Smooth muscle cell (in vitro differentiated cells): ENCODE measurements at regions not wholly inside any gene's neighbourhood (a gene's known extent, or its start where the extent isn't known, plus 50 kb on each side); places are given as distances from the start of the nearest gene placed in this dataset.
A peak's percentile ranks its signal among the peaks of the same experiment; 100 is the strongest.

ENCODE experiments used
- DNase-seq: peaks from one replicate; lab custom pipeline; 2025; ENCODE audit not compliant: unreplicated experiment; lab: John Stamatoyannopoulos, UW
- H2AFZ ChIP-seq: fragments of 200-600 bp; sonication (generic); 2 replicates; pipeline ENCODE4 v1.6.0; 2016; ENCODE audit warnings: antibody characterized with exemption, low read depth, mild to moderate bottlenecking
- H3F3A ChIP-seq: fragments of 200-600 bp; sonication (generic); 2 replicates; pipeline ENCODE4 v1.6.0; 2017; ENCODE audit warnings: antibody characterized with exemption, low read depth
- H3K27ac ChIP-seq: fragments of 200-600 bp; sonication (generic); 2 replicates; pipeline ENCODE4 v1.5.1; 2016; ENCODE audit warnings: low read depth, mild to moderate bottlenecking
- H3K27me3 ChIP-seq: fragments of 200-600 bp; sonication (generic); 2 replicates; pipeline ENCODE4 v1.6.1; 2016; ENCODE audit warnings: low read depth, mild to moderate bottlenecking
- H3K36me3 ChIP-seq: fragments of 200-600 bp; sonication (generic); 2 replicates; pipeline ENCODE4 v1.5.1; 2016; ENCODE audit warnings: low read depth
- H3K4me1 ChIP-seq: fragments of 200-600 bp; sonication (generic); 2 replicates; pipeline ENCODE4 v1.5.1; 2016; ENCODE audit warnings: low read depth
- H3K4me2 ChIP-seq: fragments of 200-600 bp; sonication (generic); 2 replicates; pipeline ENCODE4 v1.6.0; 2016; ENCODE audit warnings: mild to moderate bottlenecking
- H3K4me3 ChIP-seq: fragments of 200-600 bp; sonication (generic); 2 replicates; pipeline ENCODE4 v1.5.1; 2016; ENCODE audit warnings: mild to moderate bottlenecking
- H3K79me2 ChIP-seq: fragments of 200-600 bp; sonication (generic); 2 replicates; pipeline ENCODE4 v1.6.0; 2016; ENCODE audit warnings: low read depth, mild to moderate bottlenecking
- H3K9ac ChIP-seq: fragments of 200-600 bp; sonication (generic); 2 replicates; pipeline ENCODE4 v1.6.0; 2016; ENCODE audit warnings: low read depth
- H3K9me3 ChIP-seq: fragments of 200-600 bp; sonication (generic); replicated peaks from 2 replicates; pipeline ENCODE4 v1.5.1; 2016; ENCODE audit warnings: low read depth
- H4K20me1 ChIP-seq: fragments of 200-600 bp; sonication (generic); 2 replicates; pipeline ENCODE4 v1.6.0; 2016; ENCODE audit warnings: low read depth
- WGBS: methylation state at CpG from one replicate; pipeline ENCODE4 v1.1.7; 2016; ENCODE audit warnings: low lambda C conversion rate; 5-methylcytosine and 5-hydroxymethylcytosine counted together
- TF ChIP-seq, protein P1 (sequence below): fragments of 200-600 bp; sonication (generic); IDR thresholded peaks from 2 replicates; pipeline ENCODE4 v1.5.1; 2017; ENCODE audit warnings: borderline replicate concordance, mild to moderate bottlenecking, antibody characterized with exemption; ENCODE audit not compliant: insufficient read depth, poor library complexity, severe bottlenecking

GRCh38 chrX:38982843-38983242, 181.6 kb downstream of the MID1IP1 start:
- H4K20me1 ChIP-seq, result no peaks in the 10 kb centered on the region
- no peak overlapping the region for H3K4me2 ChIP-seq
- H3K4me3 ChIP-seq, result no peak overlapping the region
- TF ChIP-seq, protein P1, sequence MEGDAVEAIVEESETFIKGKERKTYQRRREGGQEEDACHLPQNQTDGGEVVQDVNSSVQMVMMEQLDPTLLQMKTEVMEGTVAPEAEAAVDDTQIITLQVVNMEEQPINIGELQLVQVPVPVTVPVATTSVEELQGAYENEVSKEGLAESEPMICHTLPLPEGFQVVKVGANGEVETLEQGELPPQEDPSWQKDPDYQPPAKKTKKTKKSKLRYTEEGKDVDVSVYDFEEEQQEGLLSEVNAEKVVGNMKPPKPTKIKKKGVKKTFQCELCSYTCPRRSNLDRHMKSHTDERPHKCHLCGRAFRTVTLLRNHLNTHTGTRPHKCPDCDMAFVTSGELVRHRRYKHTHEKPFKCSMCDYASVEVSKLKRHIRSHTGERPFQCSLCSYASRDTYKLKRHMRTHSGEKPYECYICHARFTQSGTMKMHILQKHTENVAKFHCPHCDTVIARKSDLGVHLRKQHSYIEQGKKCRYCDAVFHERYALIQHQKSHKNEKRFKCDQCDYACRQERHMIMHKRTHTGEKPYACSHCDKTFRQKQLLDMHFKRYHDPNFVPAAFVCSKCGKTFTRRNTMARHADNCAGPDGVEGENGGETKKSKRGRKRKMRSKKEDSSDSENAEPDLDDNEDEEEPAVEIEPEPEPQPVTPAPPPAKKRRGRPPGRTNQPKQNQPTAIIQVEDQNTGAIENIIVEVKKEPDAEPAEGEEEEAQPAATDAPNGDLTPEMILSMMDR, result no peak
- H3K9me3 ChIP-seq, result no peaks in the 10 kb centered on the region
- no peaks in the 10 kb centered on the region for H3F3A ChIP-seq
- H3K36me3 ChIP-seq, result no peaks in the 10 kb centered on the region
- H3K27me3 ChIP-seq, result no peaks in the 10 kb centered on the region
- H3K9ac ChIP-seq, result no peak overlapping the region
- H3K79me2 ChIP-seq, result no peaks in the 10 kb centered on the region
- H3K27ac ChIP-seq, result no peak overlapping the region
- no peaks in the 10 kb centered on the region for H3K4me1 ChIP-seq
- WGBS, result 58% methylated on average over 3 of the region's 3 CpGs
- H2AFZ ChIP-seq, result no peak overlapping the region
- DNase-seq, result no peak

- WGBS, result 74% methylated on average over 3 of the region's 3 CpGs
Observed at GRCh38 chrX:38985375-38985774, 184.1 kb downstream of the MID1IP1 start.

DNA sequence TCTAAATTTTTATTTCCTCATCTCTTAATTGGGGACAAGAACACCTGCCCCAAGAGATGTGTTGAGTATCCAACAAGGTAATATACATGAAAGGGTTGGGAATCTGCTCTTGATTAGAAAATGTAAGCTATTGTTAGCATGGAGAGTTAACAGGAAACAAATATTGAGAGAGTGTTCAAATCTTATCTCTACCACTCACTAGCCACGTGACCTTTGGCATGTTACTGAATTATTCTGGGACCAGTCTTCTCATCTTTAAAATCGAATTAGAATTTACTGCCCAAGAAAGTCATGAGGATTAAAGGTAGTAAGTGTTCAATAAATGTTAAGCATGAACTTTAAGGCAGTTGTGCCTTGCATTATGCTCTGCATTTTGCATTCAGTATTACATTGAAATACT, 184.7 kb downstream of the MID1IP1 start:
- no peaks in the 10 kb centered on the region for H4K20me1 ChIP-seq
- DNase-seq, result no peak
- no peaks in the 10 kb centered on the region for H3K4me1 ChIP-seq
- H3K4me2 ChIP-seq, result no peak overlapping the region
- no peaks in the 10 kb centered on the region for H3K9me3 ChIP-seq
- H3K4me3 ChIP-seq, result no peak overlapping the region
- TF ChIP-seq, protein P1, result no peak
- H3F3A ChIP-seq, result no peaks in the 10 kb centered on the region
- WGBS, result 56% methylated on average over 2 of the region's 2 CpGs
- no peak overlapping the region for H3K27ac ChIP-seq
- H3K36me3 ChIP-seq, result no peaks in the 10 kb centered on the region
- no peak overlapping the region for H2AFZ ChIP-seq
- no peak overlapping the region for H3K9ac ChIP-seq
- H3K27me3 ChIP-seq, result no peaks in the 10 kb centered on the region
- no peaks in the 10 kb centered on the region for H3K79me2 ChIP-seq

More at GRCh38 chrX:38985375-38985774, 184.1 kb downstream of the MID1IP1 start:
- Histone ChIP-seq H3K9ac (no peak overlapping the region), H3K4me2 (no peak overlapping the region), H3K79me2 (no peaks in the 10 kb centered on the region), H3K9me3 (no peaks in the 10 kb centered on the region), H3F3A (no peaks in the 10 kb centered on the region), H3K36me3 (no peaks in the 10 kb centered on the region), H3K4me1 (no peaks in the 10 kb centered on the region), H3K27me3 (no peaks in the 10 kb centered on the region), H2AFZ (no peak overlapping the region), H4K20me1 (no peaks in the 10 kb centered on the region), H3K27ac (no peak overlapping the region), H3K4me3 (no peak overlapping the region)
- TF ChIP-seq, protein P1, result peak; percentile 9
- DNase-seq, result no peak

DNA sequence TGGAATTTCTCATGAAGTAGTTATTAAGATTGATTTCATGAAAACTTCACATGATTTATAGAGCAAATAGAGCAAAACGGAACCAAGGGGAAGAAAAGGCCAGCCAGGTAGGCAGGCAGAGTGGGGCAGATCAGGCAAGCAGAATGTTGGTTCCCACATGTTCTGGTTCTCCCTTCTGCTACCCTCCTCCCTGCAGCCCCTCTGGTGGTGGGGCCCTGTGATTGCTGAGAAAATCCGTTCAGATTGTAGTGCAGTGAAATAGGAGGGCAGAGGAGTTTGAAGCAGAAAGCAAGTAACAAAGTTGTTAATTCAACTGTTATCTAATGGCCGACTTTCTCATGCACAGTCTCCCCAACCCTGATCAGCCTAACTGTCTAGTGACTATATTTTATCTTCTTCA, 185.3 kb downstream of the MID1IP1 start:
- H2AFZ ChIP-seq, result peak overlapping the region; percentile 58
- no peaks in the 10 kb centered on the region for H3K27me3 ChIP-seq
- TF ChIP-seq, protein P1, result no peak
- H3K9ac ChIP-seq, result no peak overlapping the region
- no peak for DNase-seq
- no peaks in the 10 kb centered on the region for H3K79me2 ChIP-seq
- H3K36me3 ChIP-seq, result no peaks in the 10 kb centered on the region
- H3K9me3 ChIP-seq, result no peaks in the 10 kb centered on the region
- no peak overlapping the region for H3K4me3 ChIP-seq
- no peak overlapping the region for H3K4me2 ChIP-seq
- H3K27ac ChIP-seq, result peak overlapping the region; percentile 15
- no peaks in the 10 kb centered on the region for H3K4me1 ChIP-seq
- H3F3A ChIP-seq, result no peaks in the 10 kb centered on the region
- 36% methylated on average over 3 of the region's 3 CpGs for WGBS
- no peaks in the 10 kb centered on the region for H4K20me1 ChIP-seq
